HEK293 (cell line): ENCODE measurements at regions not wholly inside any gene's neighbourhood (a gene's known extent, or its start where the extent isn't known, plus 50 kb on each side); places are given as distances from the start of the nearest gene placed in this dataset.

ENCODE experiments used
- CTCF ChIA-PET: fragments of 350-600 bp; formaldehyde crosslinking; extraction: SDS; loops from one replicate; lab custom pipeline; 2021; ENCODE audit warnings: antibody characterized with exemption; lab: Yijun Ruan, JAX
- POLR2A ChIA-PET: fragments of 300-600 bp; formaldehyde crosslinking; extraction: SDS; loops from one replicate; lab custom pipeline; 2020; ENCODE audit warnings: antibody characterized with exemption, inconsistent platforms; lab: Yijun Ruan, JAX
- H3K27ac ChIP-seq: fragments of 200-500 bp; sonication (Bioruptor generic); 2 replicates; pipeline ENCODE4 v1.5.1; 2014; ENCODE audit warnings: low read depth, low read length, control low read depth, inconsistent platforms; ENCODE audit errors: extremely low read depth
- H3K36me3 ChIP-seq, 2 experiments: fragments of 200-500 bp in 1 of 2; sonication (Bioruptor generic) in 1 of 2; 1 replicate in 1 of 2; 2 replicates in 1 of 2; pipeline ENCODE4 v1.5.1; 2014 to 2017; ENCODE audit warnings: inconsistent platforms in 2 of 2, low read length in 2 of 2; ENCODE audit not compliant: control insufficient read depth in 2 of 2, insufficient read depth in 1 of 2
- H3K4me1 ChIP-seq: fragments of 200-500 bp; sonication (Bioruptor generic); 2 replicates; pipeline ENCODE4 v1.5.1; 2014; ENCODE audit warnings: mild to moderate bottlenecking, low read length, inconsistent platforms; ENCODE audit not compliant: control insufficient read depth, insufficient read depth
- H3K4me3 ChIP-seq: 2 replicates; pipeline ENCODE4 v1.5.1; 2011; ENCODE audit warnings: low read depth, mild to moderate bottlenecking, control low read depth, low read length, moderate library complexity
- H3K9me3 ChIP-seq: fragments of 200-500 bp; sonication (Bioruptor generic); 2 replicates; pipeline ENCODE4 v1.5.1; 2014; ENCODE audit warnings: low read depth, low read length, inconsistent platforms; ENCODE audit not compliant: control insufficient read depth, insufficient read depth
- KLF9 ChIP-seq: fragments of 450-650 bp; formaldehyde crosslinking; IDR thresholded peaks from 2 replicates; pipeline ENCODE4 v1.5.1; 2016; ENCODE audit warnings: missing biosample characterization, missing genetic modification characterization, low read depth
- SALL2 ChIP-seq: fragments of 450-650 bp; formaldehyde crosslinking; IDR thresholded peaks from 2 replicates; pipeline ENCODE4 v1.5.0; 2017; ENCODE audit warnings: missing biosample characterization, mild to moderate bottlenecking, missing genetic modification characterization, borderline replicate concordance
- SCRT1 ChIP-seq: fragments of 450-650 bp; formaldehyde crosslinking; IDR thresholded peaks from 2 replicates; pipeline ENCODE4 v1.5.1; 2016; ENCODE audit warnings: missing biosample characterization, missing genetic modification characterization, borderline replicate concordance
- YY1 ChIP-seq: fragments of 450-650 bp; formaldehyde crosslinking; IDR thresholded peaks from 2 replicates; pipeline ENCODE4 v1.5.1; 2018; ENCODE audit warnings: missing biosample characterization, missing genetic modification characterization
- ZNF132 ChIP-seq: fragments of 450-650 bp; formaldehyde crosslinking; IDR thresholded peaks from 2 replicates; pipeline ENCODE4 v1.5.1; 2017; ENCODE audit warnings: missing biosample characterization, missing genetic modification characterization, borderline replicate concordance
- ZNF157 ChIP-seq: fragments of 450-650 bp; formaldehyde crosslinking; IDR thresholded peaks from 2 replicates; pipeline ENCODE4 v1.5.1; 2016; ENCODE audit warnings: missing biosample characterization, missing genetic modification characterization
- ZNF202 ChIP-seq: fragments of 450-650 bp; formaldehyde crosslinking; IDR thresholded peaks from 2 replicates; pipeline ENCODE4 v1.5.1; 2016; ENCODE audit warnings: missing biosample characterization, missing genetic modification characterization, borderline replicate concordance
- ZNF404 ChIP-seq: fragments of 450-650 bp; formaldehyde crosslinking; IDR thresholded peaks from 2 replicates; pipeline ENCODE4 v1.5.1; 2017; ENCODE audit warnings: missing biosample characterization, missing genetic modification characterization
- ZNF426 ChIP-seq: fragments of 450-650 bp; formaldehyde crosslinking; IDR thresholded peaks from 2 replicates; pipeline ENCODE4 v1.5.1; 2017; ENCODE audit warnings: missing biosample characterization, missing genetic modification characterization, mild to moderate bottlenecking, inconsistent platforms, moderate library complexity
- ZNF473 ChIP-seq: fragments of 450-650 bp; formaldehyde crosslinking; IDR thresholded peaks from 2 replicates; pipeline ENCODE4 v1.5.1; 2017; ENCODE audit warnings: missing biosample characterization, missing genetic modification characterization
- ZNF48 ChIP-seq: fragments of 450-650 bp; formaldehyde crosslinking; IDR thresholded peaks from 2 replicates; pipeline ENCODE4 v1.5.1; 2016; ENCODE audit warnings: missing biosample characterization, missing genetic modification characterization
- ZNF530 ChIP-seq: fragments of 450-650 bp; formaldehyde crosslinking; IDR thresholded peaks from 2 replicates; pipeline ENCODE4 v1.5.1; 2016; ENCODE audit warnings: low read depth, missing biosample characterization, missing genetic modification characterization
- ZNF548 ChIP-seq: fragments of 450-650 bp; formaldehyde crosslinking; IDR thresholded peaks from 2 replicates; pipeline ENCODE4 v1.5.1; 2016; ENCODE audit warnings: missing biosample characterization, missing genetic modification characterization
- ZNF558 ChIP-seq: fragments of 450-650 bp; formaldehyde crosslinking; IDR thresholded peaks from 2 replicates; pipeline ENCODE4 v1.5.1; 2016; ENCODE audit warnings: missing biosample characterization, missing genetic modification characterization
- ZNF596 ChIP-seq: fragments of 450-650 bp; IDR thresholded peaks from 2 replicates; pipeline ENCODE4 v1.5.0; 2018; ENCODE audit warnings: missing biosample characterization, mild to moderate bottlenecking, missing genetic modification characterization, moderate library complexity
- ZNF629 ChIP-seq: fragments of 450-650 bp; formaldehyde crosslinking; IDR thresholded peaks from 2 replicates; pipeline ENCODE4 v1.5.1; 2017; ENCODE audit warnings: missing biosample characterization, missing genetic modification characterization
- ZNF654 ChIP-seq: fragments of 450-650 bp; formaldehyde crosslinking; IDR thresholded peaks from 2 replicates; pipeline ENCODE4 v1.5.1; 2016; ENCODE audit warnings: low read depth, missing biosample characterization, missing genetic modification characterization
- ZNF670 ChIP-seq: fragments of 450-650 bp; formaldehyde crosslinking; IDR thresholded peaks from 2 replicates; pipeline ENCODE4 v1.5.1; 2016; ENCODE audit warnings: missing biosample characterization, missing genetic modification characterization, low read depth
- ZNF843 ChIP-seq: fragments of 450-650 bp; formaldehyde crosslinking; IDR thresholded peaks from 2 replicates; pipeline ENCODE4 v1.5.1; 2016; ENCODE audit warnings: missing biosample characterization, missing genetic modification characterization
- ZSCAN16 ChIP-seq: fragments of 450-650 bp; formaldehyde crosslinking; IDR thresholded peaks from 2 replicates; pipeline ENCODE4 v1.5.1; 2016; ENCODE audit warnings: missing biosample characterization, missing genetic modification characterization
- TF ChIP-seq, protein P1 (sequence below): fragments of 450-650 bp; formaldehyde crosslinking; IDR thresholded peaks from 2 replicates; pipeline ENCODE4 v1.5.1; 2016; ENCODE audit warnings: missing biosample characterization, missing genetic modification characterization, borderline replicate concordance
- TF ChIP-seq, protein P2 (sequence below): fragments of 450-650 bp; formaldehyde crosslinking; IDR thresholded peaks from 2 replicates; pipeline ENCODE4 v1.5.1; 2016; ENCODE audit warnings: missing biosample characterization, missing genetic modification characterization
- TF ChIP-seq, protein P3 (sequence below): fragments of 450-650 bp; formaldehyde crosslinking; conservative IDR thresholded peaks from 2 replicates; pipeline ENCODE4 v1.5.1; 2016; ENCODE audit warnings: low read depth, missing biosample characterization, missing genetic modification characterization

DNA sequence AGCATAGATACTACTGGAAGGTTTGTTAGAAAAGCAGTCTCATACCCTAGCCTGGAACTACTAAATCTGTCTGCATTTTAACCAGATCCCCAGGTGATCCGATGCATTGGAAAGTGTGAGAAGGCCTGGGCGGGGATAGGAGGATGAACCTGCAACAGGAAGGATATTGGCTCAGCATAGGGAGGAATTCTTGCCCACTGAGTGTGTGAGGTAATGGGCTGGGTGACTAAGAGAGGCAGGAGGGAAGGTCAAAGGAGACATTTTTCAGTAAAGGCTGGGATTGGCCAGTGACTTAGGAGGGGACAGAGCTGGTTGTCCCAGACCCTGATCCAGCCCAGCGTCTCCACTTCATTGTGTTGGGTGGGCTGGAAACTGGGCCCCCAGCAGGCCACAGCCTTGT lies 191.0 kb upstream of the LRFN2 start (continued):
- TF ChIP-seq ZNF404 (tag by site-specific recombination), result no peak

DNA sequence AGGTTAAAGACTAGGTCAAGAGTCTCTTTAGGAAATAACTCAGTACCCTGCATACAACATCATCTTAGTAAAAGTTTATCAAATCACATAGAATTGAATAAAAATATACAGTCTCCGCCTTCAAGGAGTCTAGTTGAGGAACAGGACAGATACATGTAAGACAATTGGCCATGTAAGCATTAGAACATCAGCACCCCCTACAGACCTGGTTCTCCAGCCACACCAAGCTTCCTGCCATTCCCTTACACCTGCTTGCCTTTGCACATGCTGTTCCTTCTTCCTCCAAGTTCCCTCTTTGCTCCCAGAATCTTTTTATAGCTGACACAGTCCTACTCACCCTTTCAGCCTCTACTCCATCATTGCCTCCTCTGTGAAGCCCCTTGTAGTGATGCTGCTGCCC lies 187.8 kb upstream of the LRFN2 start:
- CTCF ChIA-PET, result interaction anchor here (0.6 to 2.1 kb wide), 3 partner anchors 9 to 254 kb away, joined by 3 to 5 read pairs (median 3); no protein-coding TSS in a partner anchor

GRCh38 chr6:40770794-40771193 lies 183.6 kb upstream of the LRFN2 start:
- CTCF ChIA-PET, result no interaction called here

More for the DNA sequence above, 187.8 kb upstream of the LRFN2 start:
- no peaks in the 10 kb centered on the region for H3K9me3 ChIP-seq
- POLR2A ChIA-PET, result no interaction called here
- H3K4me1 ChIP-seq, result no peaks in the 10 kb centered on the region
- TF ChIP-seq ZNF132 (tag by site-specific recombination) (no peak), ZNF654 (tag by site-specific recombination) (no peak)
- H3K36me3 ChIP-seq, result no peaks in the 10 kb centered on the region
- no peak overlapping the region for H3K4me3 ChIP-seq
- H3K27ac ChIP-seq, result no peak overlapping the region

DNA sequence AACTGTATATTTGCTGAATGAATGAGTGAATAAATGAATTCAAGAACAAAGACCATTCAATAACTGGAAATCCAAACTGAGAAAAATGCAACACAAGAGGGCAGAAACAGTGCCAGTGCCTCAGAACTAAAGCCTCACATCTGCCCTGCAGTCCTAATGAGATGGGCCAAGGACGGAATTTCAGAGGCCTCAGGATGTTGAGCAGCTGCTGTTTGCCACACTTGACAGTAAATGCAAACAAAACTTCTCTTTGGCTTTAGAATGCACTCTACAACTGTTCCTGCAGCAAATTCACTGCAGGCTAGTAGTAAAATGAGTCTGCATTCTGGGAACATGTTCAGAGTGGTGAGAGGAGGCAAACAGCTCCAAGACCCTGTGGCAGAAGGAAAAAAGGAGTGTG lies 177.6 kb upstream of the LRFN2 start:
- Histone ChIP-seq H3K4me3 (no peak overlapping the region), H3K27ac (no peak overlapping the region), H3K36me3 (no peaks in the 10 kb centered on the region), H3K4me1 (no peaks in the 10 kb centered on the region), H3K9me3 (no peaks in the 10 kb centered on the region)
- CTCF ChIA-PET, result no interaction called here
- POLR2A ChIA-PET, result no interaction called here
- TF ChIP-seq, protein P1, sequence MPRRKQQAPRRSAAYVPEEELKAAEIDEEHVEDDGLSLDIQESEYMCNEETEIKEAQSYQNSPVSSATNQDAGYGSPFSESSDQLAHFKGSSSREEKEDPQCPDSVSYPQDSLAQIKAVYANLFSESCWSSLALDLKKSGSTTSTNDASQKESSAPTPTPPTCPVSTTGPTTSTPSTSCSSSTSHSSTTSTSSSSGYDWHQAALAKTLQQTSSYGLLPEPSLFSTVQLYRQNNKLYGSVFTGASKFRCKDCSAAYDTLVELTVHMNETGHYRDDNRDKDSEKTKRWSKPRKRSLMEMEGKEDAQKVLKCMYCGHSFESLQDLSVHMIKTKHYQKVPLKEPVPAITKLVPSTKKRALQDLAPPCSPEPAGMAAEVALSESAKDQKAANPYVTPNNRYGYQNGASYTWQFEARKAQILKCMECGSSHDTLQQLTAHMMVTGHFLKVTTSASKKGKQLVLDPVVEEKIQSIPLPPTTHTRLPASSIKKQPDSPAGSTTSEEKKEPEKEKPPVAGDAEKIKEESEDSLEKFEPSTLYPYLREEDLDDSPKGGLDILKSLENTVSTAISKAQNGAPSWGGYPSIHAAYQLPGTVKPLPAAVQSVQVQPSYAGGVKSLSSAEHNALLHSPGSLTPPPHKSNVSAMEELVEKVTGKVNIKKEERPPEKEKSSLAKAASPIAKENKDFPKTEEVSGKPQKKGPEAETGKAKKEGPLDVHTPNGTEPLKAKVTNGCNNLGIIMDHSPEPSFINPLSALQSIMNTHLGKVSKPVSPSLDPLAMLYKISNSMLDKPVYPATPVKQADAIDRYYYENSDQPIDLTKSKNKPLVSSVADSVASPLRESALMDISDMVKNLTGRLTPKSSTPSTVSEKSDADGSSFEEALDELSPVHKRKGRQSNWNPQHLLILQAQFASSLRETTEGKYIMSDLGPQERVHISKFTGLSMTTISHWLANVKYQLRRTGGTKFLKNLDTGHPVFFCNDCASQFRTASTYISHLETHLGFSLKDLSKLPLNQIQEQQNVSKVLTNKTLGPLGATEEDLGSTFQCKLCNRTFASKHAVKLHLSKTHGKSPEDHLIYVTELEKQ (tag by site-specific recombination), result no peak
- TF ChIP-seq ZNF629 (no peak), ZNF202 (tag by site-specific recombination) (no peak), ZNF843 (tag by site-specific recombination) (no peak), ZSCAN16 (tag by site-specific recombination) (no peak), ZNF670 (tag by site-specific recombination) (no peak), ZNF596 (tag by site-specific recombination) (no peak)
- TF ChIP-seq, protein P2, sequence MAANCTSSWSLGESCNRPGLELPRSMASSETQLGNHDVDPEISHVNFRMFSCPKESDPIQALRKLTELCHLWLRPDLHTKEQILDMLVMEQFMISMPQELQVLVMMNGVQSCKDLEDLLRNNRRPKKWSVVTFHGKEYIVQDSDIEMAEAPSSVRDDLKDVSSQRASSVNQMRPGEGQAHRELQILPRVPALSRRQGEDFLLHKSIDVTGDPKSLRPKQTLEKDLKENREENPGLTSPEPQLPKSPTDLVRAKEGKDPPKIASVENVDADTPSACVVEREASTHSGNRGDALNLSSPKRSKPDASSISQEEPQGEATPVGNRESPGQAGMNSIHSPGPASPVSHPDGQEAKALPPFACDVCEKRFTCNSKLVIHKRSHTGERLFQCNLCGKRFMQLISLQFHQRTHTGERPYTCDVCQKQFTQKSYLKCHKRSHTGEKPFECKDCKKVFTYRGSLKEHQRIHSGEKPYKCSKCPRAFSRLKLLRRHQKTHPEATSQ (tag by site-specific recombination), result no peak

More at GRCh38 chr6:40770794-40771193, 183.6 kb upstream of the LRFN2 start:
- no peak overlapping the region for H3K4me3 ChIP-seq
- POLR2A ChIA-PET, result no interaction called here
- no peak for TF ChIP-seq SCRT1 (tag by site-specific recombination)
- TF ChIP-seq ZNF558 (tag by site-specific recombination), result no peak
- no peak for TF ChIP-seq YY1 (tag by site-specific recombination)
- TF ChIP-seq ZNF530 (tag by site-specific recombination), result no peak
- no peak for TF ChIP-seq SALL2 (tag by site-specific recombination)
- TF ChIP-seq ZNF473 (tag by site-specific recombination), result no peak
- TF ChIP-seq ZNF548 (tag by site-specific recombination), result no peak
- TF ChIP-seq ZNF157 (tag by site-specific recombination), result no peak
- TF ChIP-seq, protein P3, sequence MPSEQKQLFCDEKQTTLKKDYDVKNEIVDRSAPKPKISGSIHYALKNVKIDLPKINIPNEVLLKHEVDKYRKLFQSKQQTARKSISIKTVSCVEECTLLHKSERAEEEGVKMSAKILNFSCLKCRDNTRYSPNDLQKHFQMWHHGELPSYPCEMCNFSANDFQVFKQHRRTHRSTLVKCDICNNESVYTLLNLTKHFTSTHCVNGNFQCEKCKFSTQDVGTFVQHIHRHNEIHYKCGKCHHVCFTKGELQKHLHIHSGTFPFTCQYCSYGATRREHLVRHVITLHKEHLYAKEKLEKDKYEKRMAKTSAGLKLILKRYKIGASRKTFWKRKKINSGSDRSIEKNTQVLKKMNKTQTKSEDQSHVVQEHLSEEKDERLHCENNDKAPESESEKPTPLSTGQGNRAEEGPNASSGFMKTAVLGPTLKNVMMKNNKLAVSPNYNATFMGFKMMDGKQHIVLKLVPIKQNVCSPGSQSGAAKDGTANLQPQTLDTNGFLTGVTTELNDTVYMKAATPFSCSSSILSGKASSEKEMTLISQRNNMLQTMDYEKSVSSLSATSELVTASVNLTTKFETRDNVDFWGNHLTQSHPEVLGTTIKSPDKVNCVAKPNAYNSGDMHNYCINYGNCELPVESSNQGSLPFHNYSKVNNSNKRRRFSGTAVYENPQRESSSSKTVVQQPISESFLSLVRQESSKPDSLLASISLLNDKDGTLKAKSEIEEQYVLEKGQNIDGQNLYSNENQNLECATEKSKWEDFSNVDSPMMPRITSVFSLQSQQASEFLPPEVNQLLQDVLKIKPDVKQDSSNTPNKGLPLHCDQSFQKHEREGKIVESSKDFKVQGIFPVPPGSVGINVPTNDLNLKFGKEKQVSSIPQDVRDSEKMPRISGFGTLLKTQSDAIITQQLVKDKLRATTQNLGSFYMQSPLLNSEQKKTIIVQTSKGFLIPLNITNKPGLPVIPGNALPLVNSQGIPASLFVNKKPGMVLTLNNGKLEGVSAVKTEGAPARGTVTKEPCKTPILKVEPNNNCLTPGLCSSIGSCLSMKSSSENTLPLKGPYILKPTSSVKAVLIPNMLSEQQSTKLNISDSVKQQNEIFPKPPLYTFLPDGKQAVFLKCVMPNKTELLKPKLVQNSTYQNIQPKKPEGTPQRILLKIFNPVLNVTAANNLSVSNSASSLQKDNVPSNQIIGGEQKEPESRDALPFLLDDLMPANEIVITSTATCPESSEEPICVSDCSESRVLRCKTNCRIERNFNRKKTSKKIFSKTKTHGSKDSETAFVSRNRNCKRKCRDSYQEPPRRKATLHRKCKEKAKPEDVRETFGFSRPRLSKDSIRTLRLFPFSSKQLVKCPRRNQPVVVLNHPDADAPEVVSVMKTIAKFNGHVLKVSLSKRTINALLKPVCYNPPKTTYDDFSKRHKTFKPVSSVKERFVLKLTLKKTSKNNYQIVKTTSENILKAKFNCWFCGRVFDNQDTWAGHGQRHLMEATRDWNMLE (tag by site-specific recombination), result no peak
- no peak for TF ChIP-seq KLF9 (tag by site-specific recombination)
- TF ChIP-seq ZNF48 (tag by site-specific recombination), result no peak
- TF ChIP-seq ZNF843 (tag by site-specific recombination), result no peak
- TF ChIP-seq ZNF426, result no peak
- H3K9me3 ChIP-seq, result no peaks in the 10 kb centered on the region
- no peak overlapping the region for H3K27ac ChIP-seq
- H3K36me3 ChIP-seq, result no peaks in the 10 kb centered on the region
- H3K4me1 ChIP-seq, result no peaks in the 10 kb centered on the region
